ENCODE measurements at regions not wholly inside any gene's neighbourhood (a gene's known extent, or its start where the extent isn't known, plus 50 kb on each side); places are given as distances from the start of the nearest gene placed in this dataset.

DNA sequence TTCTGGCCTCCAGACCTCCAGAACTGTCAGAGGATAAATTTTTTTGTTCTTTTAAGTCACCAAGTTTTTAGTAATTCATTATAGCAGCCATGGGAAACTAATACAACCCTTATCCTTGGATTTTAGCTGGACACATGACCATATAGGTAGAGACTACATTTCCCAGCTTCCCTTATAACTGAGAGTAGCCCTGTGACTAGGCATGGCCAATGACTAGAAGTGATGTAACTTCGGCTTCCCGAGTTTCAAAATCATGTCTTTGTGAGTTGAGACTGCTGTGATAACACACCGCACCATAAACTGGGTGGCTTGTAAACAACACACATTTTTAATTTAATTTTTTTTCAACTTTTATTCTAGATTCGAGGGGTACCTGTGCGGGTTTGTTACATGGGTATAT, 134.0 kb upstream of the SERTAD2 start:
- Histone ChIP-seq H3K36me3 (ENCODE audit: control insufficient read depth, insufficient read depth, low read length) (no peaks in the 10 kb centered on the region), H3K9ac (ENCODE audit: low read length) (no peak overlapping the region), H3K27me3 (ENCODE audit: insufficient read depth, low read length, poor library complexity) (no peaks in the 10 kb centered on the region), H3K79me2 (ENCODE audit: control insufficient read depth, insufficient read depth, low read length) (no peaks in the 10 kb centered on the region), H3K4me3 (ENCODE audit: low read length) (no peak overlapping the region), H3K18ac (ENCODE audit: low read length) (no peak overlapping the region), H4K8ac (ENCODE audit: low read depth, low read length) (no peak overlapping the region), H3K23ac (ENCODE audit: low read length) (no peak overlapping the region), H3K27ac (ENCODE audit: low read depth, low read length) (no peak overlapping the region), H2AK5ac (ENCODE audit: low read length) (no peak overlapping the region), H2BK5ac (ENCODE audit: low read length) (no peak overlapping the region), H2BK15ac (replicated peaks; ENCODE audit: low read depth) (no peak overlapping the region), H4K5ac (ENCODE audit: low read length) (no peak overlapping the region), H3K4me1 (ENCODE audit: control insufficient read depth, low read depth, low read length) (no peaks in the 10 kb centered on the region), H3K4me2 (ENCODE audit: low read length) (no peak overlapping the region), H3K4ac (ENCODE audit: low read depth, low read length) (no peak overlapping the region), H3K56ac (ENCODE audit: low read length) (no peak overlapping the region), H3K79me1 (ENCODE audit: low read length) (no peaks in the 10 kb centered on the region), H2BK120ac (ENCODE audit: low read depth, low read length) (no peak overlapping the region)
- peak; percentile 15 for DNase-seq
- WGBS (ENCODE audit: extremely low coverage, insufficient coverage, low lambda C conversion rate) = no CpG with 5 or more reads among the region's 5 CpGs

DNA sequence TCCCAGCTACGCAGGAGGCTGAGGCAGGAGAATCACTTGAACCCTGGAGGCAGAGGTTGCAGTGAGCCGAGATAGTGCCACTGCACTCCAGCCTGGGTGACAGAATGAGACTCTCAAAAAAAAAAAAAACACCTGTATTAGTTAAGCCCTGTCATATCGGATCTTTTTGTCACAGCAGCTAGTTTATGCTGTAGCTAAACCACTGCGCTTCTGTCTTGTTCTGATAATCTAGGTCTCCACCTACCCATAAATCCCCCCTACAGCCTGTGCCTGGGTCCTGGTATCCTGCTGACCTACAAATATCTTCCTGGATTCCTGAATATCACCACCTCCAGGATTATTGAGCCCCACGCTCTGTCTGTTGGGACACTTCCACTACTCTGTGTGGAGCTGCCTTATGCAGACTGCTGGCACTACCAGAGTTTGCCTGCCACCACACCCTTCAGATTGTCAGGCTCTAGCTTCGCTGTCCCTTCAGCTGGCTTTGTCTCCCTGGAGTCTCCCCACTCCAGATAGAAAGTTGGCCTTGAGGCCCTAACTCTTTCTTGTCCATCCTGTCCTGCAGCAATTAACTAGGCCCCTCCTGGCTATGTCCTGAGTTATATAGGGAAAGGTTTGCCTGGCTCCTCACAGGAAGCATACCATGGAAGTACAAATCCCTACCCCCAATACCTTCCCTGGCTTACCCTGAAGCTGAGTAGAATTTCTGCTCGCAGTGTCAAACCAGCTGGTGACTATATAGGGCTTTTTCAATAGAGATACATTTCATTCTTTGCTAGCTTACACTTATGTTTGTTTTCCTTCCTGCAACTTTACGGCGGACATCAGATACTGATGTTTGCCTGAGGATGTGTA, 136.0 kb upstream of the SERTAD2 start:
- no peak overlapping the region for H4K8ac ChIP-seq (ENCODE audit: low read depth, low read length)
- H2BK120ac ChIP-seq (ENCODE audit: low read depth, low read length) = no peak overlapping the region
- H3K27ac ChIP-seq (ENCODE audit: low read depth, low read length) = no peak overlapping the region
- no peak overlapping the region for H3K4me3 ChIP-seq (ENCODE audit: low read length)
- no peaks in the 10 kb centered on the region for H3K79me2 ChIP-seq (ENCODE audit: control insufficient read depth, insufficient read depth, low read length)
- H3K9ac ChIP-seq (ENCODE audit: low read length) = no peak overlapping the region
- no peaks in the 10 kb centered on the region for H3K79me1 ChIP-seq (ENCODE audit: low read length)
- no peak overlapping the region for H2BK15ac ChIP-seq (replicated peaks; ENCODE audit: low read depth)
- WGBS (ENCODE audit: extremely low coverage, insufficient coverage, low lambda C conversion rate) = no CpG with 5 or more reads among the region's 9 CpGs
- H3K18ac ChIP-seq (ENCODE audit: low read length) = no peak overlapping the region
- no peaks in the 10 kb centered on the region for H3K36me3 ChIP-seq (ENCODE audit: control insufficient read depth, insufficient read depth, low read length)
- no peak for DNase-seq
- no peak overlapping the region for H4K5ac ChIP-seq (ENCODE audit: low read length)
- H3K56ac ChIP-seq (ENCODE audit: low read length) = no peak overlapping the region
- H2AK5ac ChIP-seq (ENCODE audit: low read length) = no peak overlapping the region
- no peak overlapping the region for H2BK5ac ChIP-seq (ENCODE audit: low read length)
- no peaks in the 10 kb centered on the region for H3K27me3 ChIP-seq (ENCODE audit: insufficient read depth, low read length, poor library complexity)
- H3K4ac ChIP-seq (ENCODE audit: low read depth, low read length) = no peak overlapping the region
- no peak overlapping the region for H3K23ac ChIP-seq (ENCODE audit: low read length)
- H3K4me1 ChIP-seq (ENCODE audit: control insufficient read depth, low read depth, low read length) = no peaks in the 10 kb centered on the region
- no peak overlapping the region for H3K4me2 ChIP-seq (ENCODE audit: low read length)

GRCh38 chr2:64792300-64792699, 138.6 kb upstream of the SERTAD2 start:
- no peak overlapping the region for H3K4ac ChIP-seq (ENCODE audit: low read depth, low read length)
- no peak overlapping the region for H4K8ac ChIP-seq (ENCODE audit: low read depth, low read length)
- H3K27me3 ChIP-seq (ENCODE audit: insufficient read depth, low read length, poor library complexity) = no peaks in the 10 kb centered on the region
- H3K56ac ChIP-seq (ENCODE audit: low read length) = no peak overlapping the region
- no peak overlapping the region for H3K4me2 ChIP-seq (ENCODE audit: low read length)
- no peak overlapping the region for H3K4me3 ChIP-seq (ENCODE audit: low read length)
- no CpG with 5 or more reads among the region's 1 CpG for WGBS (ENCODE audit: extremely low coverage, insufficient coverage, low lambda C conversion rate)
- no peak overlapping the region for H3K9ac ChIP-seq (ENCODE audit: low read length)
- H2BK5ac ChIP-seq (ENCODE audit: low read length) = no peak overlapping the region
- H3K36me3 ChIP-seq (ENCODE audit: control insufficient read depth, insufficient read depth, low read length) = no peaks in the 10 kb centered on the region
- H3K27ac ChIP-seq (ENCODE audit: low read depth, low read length) = no peak overlapping the region
- H2BK120ac ChIP-seq (ENCODE audit: low read depth, low read length) = no peak overlapping the region
- H3K4me1 ChIP-seq (ENCODE audit: control insufficient read depth, low read depth, low read length) = no peaks in the 10 kb centered on the region
- H3K79me1 ChIP-seq (ENCODE audit: low read length) = no peaks in the 10 kb centered on the region
- no peaks in the 10 kb centered on the region for H3K79me2 ChIP-seq (ENCODE audit: control insufficient read depth, insufficient read depth, low read length)
- H2BK15ac ChIP-seq (replicated peaks; ENCODE audit: low read depth) = no peak overlapping the region
- no peak overlapping the region for H4K5ac ChIP-seq (ENCODE audit: low read length)
- no peak for DNase-seq
- H3K18ac ChIP-seq (ENCODE audit: low read length) = no peak overlapping the region
- H3K23ac ChIP-seq (ENCODE audit: low read length) = no peak overlapping the region
- no peak overlapping the region for H2AK5ac ChIP-seq (ENCODE audit: low read length)

DNA sequence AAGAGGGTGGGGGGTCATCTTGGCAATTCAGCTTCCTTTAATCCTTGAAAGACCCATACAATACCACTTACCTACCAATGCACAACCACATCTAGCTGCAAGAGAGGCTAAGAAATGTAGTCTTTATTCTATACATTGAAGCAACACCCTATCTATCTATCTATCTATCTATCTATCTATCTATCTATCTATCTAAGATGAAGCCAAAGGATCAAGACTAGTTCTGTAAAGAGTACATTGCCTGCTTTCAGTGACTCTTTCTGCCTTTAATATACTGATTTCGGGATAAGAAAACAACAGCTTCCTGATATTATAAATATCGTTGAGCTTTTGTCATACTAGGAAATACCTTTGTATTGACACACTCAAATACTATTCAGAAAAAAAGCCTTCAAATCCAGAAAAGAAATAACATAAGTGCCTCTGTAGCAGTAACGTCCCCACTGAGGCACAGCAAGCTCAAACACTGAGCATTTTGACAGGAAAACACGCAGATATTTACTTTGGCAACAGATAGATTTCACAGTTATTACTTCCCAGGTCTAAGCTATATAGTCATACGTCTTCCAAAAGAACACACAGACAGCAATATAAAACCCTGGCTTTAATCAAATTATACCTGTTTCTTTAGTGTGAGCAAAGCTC, 139.4 kb upstream of the SERTAD2 start:
- WGBS (ENCODE audit: extremely low coverage, insufficient coverage, low lambda C conversion rate) = no CpG with 5 or more reads among the region's 5 CpGs
- H3K79me2 ChIP-seq (ENCODE audit: control insufficient read depth, insufficient read depth, low read length) = no peaks in the 10 kb centered on the region
- no peaks in the 10 kb centered on the region for H3K36me3 ChIP-seq (ENCODE audit: control insufficient read depth, insufficient read depth, low read length)
- no peak overlapping the region for H3K18ac ChIP-seq (ENCODE audit: low read length)
- H4K8ac ChIP-seq (ENCODE audit: low read depth, low read length) = no peak overlapping the region
- no peaks in the 10 kb centered on the region for H3K4me1 ChIP-seq (ENCODE audit: control insufficient read depth, low read depth, low read length)
- H3K79me1 ChIP-seq (ENCODE audit: low read length) = no peaks in the 10 kb centered on the region
- no peak overlapping the region for H3K27ac ChIP-seq (ENCODE audit: low read depth, low read length)
- H3K9ac ChIP-seq (ENCODE audit: low read length) = no peak overlapping the region
- no peaks in the 10 kb centered on the region for H3K27me3 ChIP-seq (ENCODE audit: insufficient read depth, low read length, poor library complexity)
- no peak overlapping the region for H2BK15ac ChIP-seq (replicated peaks; ENCODE audit: low read depth)
- H3K4me2 ChIP-seq (ENCODE audit: low read length) = no peak overlapping the region
- H3K4me3 ChIP-seq (ENCODE audit: low read length) = no peak overlapping the region
- no peak overlapping the region for H3K56ac ChIP-seq (ENCODE audit: low read length)
- no peak for DNase-seq
- H3K4ac ChIP-seq (ENCODE audit: low read depth, low read length) = no peak overlapping the region
- H2AK5ac ChIP-seq (ENCODE audit: low read length) = no peak overlapping the region
- no peak overlapping the region for H2BK120ac ChIP-seq (ENCODE audit: low read depth, low read length)
- no peak overlapping the region for H4K5ac ChIP-seq (ENCODE audit: low read length)
- H3K23ac ChIP-seq (ENCODE audit: low read length) = no peak overlapping the region
- no peak overlapping the region for H2BK5ac ChIP-seq (ENCODE audit: low read length)

DNA sequence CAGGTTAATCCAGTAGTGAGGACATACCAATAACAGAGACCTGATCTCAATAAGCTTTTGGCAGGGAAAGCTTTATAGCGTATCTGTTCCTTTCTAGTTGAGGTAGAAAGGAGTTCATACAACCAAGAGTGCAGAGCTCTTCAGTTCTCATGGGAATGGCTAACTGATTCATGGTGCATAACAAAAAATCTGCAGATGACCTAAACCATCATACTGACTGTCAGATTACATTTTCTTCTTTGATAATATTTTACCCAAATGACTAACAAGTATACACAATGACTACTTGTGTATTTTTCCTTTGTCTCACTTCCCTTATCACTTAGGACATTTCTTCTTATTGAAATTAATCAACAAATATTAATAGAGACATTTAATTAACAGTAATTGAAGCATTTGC, 140.0 kb upstream of the SERTAD2 start:
- H2BK15ac ChIP-seq (replicated peaks; ENCODE audit: low read depth) = no peak overlapping the region
- no peaks in the 10 kb centered on the region for H3K79me2 ChIP-seq (ENCODE audit: control insufficient read depth, insufficient read depth, low read length)
- WGBS (ENCODE audit: extremely low coverage, insufficient coverage, low lambda C conversion rate) = no CpG with 5 or more reads among the region's 1 CpG
- H4K8ac ChIP-seq (ENCODE audit: low read depth, low read length) = no peak overlapping the region
- no peak overlapping the region for H3K23ac ChIP-seq (ENCODE audit: low read length)
- no peak for DNase-seq
- H3K4me1 ChIP-seq (ENCODE audit: control insufficient read depth, low read depth, low read length) = no peaks in the 10 kb centered on the region
- no peaks in the 10 kb centered on the region for H3K27me3 ChIP-seq (ENCODE audit: insufficient read depth, low read length, poor library complexity)
- H3K4me2 ChIP-seq (ENCODE audit: low read length) = no peak overlapping the region
- no peak overlapping the region for H3K27ac ChIP-seq (ENCODE audit: low read depth, low read length)
- H2BK5ac ChIP-seq (ENCODE audit: low read length) = no peak overlapping the region
- H2BK120ac ChIP-seq (ENCODE audit: low read depth, low read length) = no peak overlapping the region
- H3K18ac ChIP-seq (ENCODE audit: low read length) = no peak overlapping the region
- H3K4ac ChIP-seq (ENCODE audit: low read depth, low read length) = no peak overlapping the region
- H3K4me3 ChIP-seq (ENCODE audit: low read length) = no peak overlapping the region
- no peak overlapping the region for H3K56ac ChIP-seq (ENCODE audit: low read length)
- H3K9ac ChIP-seq (ENCODE audit: low read length) = no peak overlapping the region
- no peaks in the 10 kb centered on the region for H3K36me3 ChIP-seq (ENCODE audit: control insufficient read depth, insufficient read depth, low read length)
- no peak overlapping the region for H2AK5ac ChIP-seq (ENCODE audit: low read length)
- no peak overlapping the region for H4K5ac ChIP-seq (ENCODE audit: low read length)
- no peaks in the 10 kb centered on the region for H3K79me1 ChIP-seq (ENCODE audit: low read length)

Measured in mesendoderm (in vitro differentiated cells).